ENCODE measurements at regions not wholly inside any gene's neighbourhood (a gene's known extent, or its start where the extent isn't known, plus 50 kb on each side); places are given as distances from the start of the nearest gene placed in this dataset.

GRCh38 chr16:73279451-73279850, 231.5 kb upstream of the ZFHX3 start:
- TF ChIP-seq CTCF (IDR thresholded peaks at IDR 0.05): no peak
- TF ChIP-seq POLR2A (IDR thresholded peaks at IDR 0.05): no peak
- TF ChIP-seq POLR2AphosphoS5 (IDR thresholded peaks at IDR 0.05): no peak
- TF ChIP-seq EP300 (IDR thresholded peaks at IDR 0.05; ENCODE audit: low read depth): no peak
